HG03378 (cell line): ENCODE measurements at regions not wholly inside any gene's neighbourhood (a gene's known extent, or its start where the extent isn't known, plus 50 kb on each side); places are given as distances from the start of the nearest gene placed in this dataset.

ENCODE experiments used
- ATAC-seq: cut with Tn5 transposase; IDR thresholded peaks from one replicate; pipeline ENCODE4 v1.9.1; 2021; ENCODE audit warnings: mild to moderate bottlenecking, moderate library complexity; ENCODE audit not compliant: unreplicated experiment

- ATAC-seq = no peak
Measured at GRCh38 chr4:156019246-156019645, 65.6 kb upstream of the CTSO start.

GRCh38 chr4:156018383-156018782 is 64.7 kb upstream of the CTSO start:
- ATAC-seq = no peak

- no peak for ATAC-seq
Measured at GRCh38 chr4:156015781-156016180, 62.1 kb upstream of the CTSO start.

GRCh38 chr4:156006192-156006591 is 52.5 kb upstream of the CTSO start:
- ATAC-seq = no peak
